ENCODE measurements at regions not wholly inside any gene's neighbourhood (a gene's known extent, or its start where the extent isn't known, plus 50 kb on each side); places are given as distances from the start of the nearest gene placed in this dataset.

DNA sequence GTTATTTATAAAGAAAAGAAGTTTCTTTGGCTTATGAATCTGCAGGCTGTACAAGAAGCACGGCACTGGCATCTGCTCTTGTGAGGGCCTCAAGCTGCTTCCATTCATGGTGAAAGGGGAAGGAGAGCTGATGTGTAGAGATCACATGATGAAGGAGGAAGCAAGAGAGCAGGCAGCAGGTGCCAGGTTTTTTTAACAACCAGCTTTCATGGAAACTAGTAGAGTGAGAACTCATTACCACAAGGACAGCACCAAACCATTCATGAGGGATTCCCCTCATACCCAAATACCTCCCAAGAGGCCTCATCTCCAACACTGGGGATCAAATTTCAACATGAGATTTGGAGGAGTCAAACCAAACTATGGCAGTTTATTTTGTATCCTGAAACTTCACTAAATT, 85.8 kb upstream of the CAMK1G start:
- H3K4me2 ChIP-seq (ENCODE audit: low read length) = no peak overlapping the region
- H3K9me3 ChIP-seq (replicated peaks; ENCODE audit: low read length) = no peaks in the 10 kb centered on the region
- H3K36me3 ChIP-seq (ENCODE audit: insufficient read depth, low read length) = no peaks in the 10 kb centered on the region
- H3K9ac ChIP-seq (ENCODE audit: low read depth, low read length) = no peak overlapping the region
- H3K27me3 ChIP-seq (ENCODE audit: control insufficient read depth, insufficient read depth, low read length) = no peaks in the 10 kb centered on the region
- no peaks in the 10 kb centered on the region for H3K4me1 ChIP-seq (ENCODE audit: control insufficient read depth, insufficient read depth, low read length)
- no peak overlapping the region for H3K4me3 ChIP-seq (ENCODE audit: low read length)

DNA sequence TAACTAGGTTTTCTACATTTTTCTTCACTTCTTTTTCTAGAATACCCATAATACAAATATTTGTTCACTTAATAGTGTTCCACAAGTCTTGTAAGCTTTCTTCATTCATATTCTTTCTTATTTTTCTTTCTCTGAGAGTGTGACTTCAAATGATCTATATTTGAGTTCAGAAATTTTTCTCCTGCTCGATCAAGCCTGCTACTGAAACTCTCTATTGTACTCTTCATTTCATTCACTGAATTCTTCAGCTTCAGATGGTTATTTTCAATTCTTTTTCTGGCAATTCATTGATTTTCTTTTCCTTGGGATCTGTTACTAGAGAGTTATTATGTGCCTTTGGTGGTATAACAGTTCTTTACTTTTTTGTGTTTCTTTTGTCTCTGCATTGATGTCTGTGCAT, 82.5 kb upstream of the CAMK1G start:
- no peaks in the 10 kb centered on the region for H3K36me3 ChIP-seq (ENCODE audit: insufficient read depth, low read length)
- H3K9ac ChIP-seq (ENCODE audit: low read depth, low read length) = no peak overlapping the region
- H3K27me3 ChIP-seq (ENCODE audit: control insufficient read depth, insufficient read depth, low read length) = no peaks in the 10 kb centered on the region
- H3K4me2 ChIP-seq (ENCODE audit: low read length) = no peak overlapping the region
- no peak overlapping the region for H3K4me3 ChIP-seq (ENCODE audit: low read length)
- peaks cover 3% of the 10 kb centered on the region for H3K4me1 ChIP-seq (ENCODE audit: control insufficient read depth, insufficient read depth, low read length)
- no peaks in the 10 kb centered on the region for H3K9me3 ChIP-seq (replicated peaks; ENCODE audit: low read length)

DNA sequence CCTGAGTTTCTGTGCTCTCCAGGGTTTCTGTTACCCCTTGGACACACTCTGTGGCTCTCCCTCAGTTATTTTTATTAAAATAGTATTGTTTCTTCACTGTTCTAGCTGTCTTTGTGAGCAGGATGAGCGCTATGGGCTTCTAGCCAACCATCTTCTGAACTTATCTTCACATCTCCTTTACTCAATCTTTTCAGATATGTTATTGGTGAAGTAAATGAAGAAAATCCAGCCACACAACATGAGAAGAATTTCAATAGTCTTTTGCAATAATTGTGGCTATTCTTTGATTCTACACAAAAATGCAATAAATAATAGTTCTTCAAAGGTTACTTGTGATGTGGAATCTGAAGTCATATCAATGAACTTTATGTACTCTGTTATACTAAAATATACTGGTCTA, 80.3 kb upstream of the CAMK1G start:
- no peaks in the 10 kb centered on the region for H3K27me3 ChIP-seq (ENCODE audit: control insufficient read depth, insufficient read depth, low read length)
- no peaks in the 10 kb centered on the region for H3K9me3 ChIP-seq (replicated peaks; ENCODE audit: low read length)
- H3K4me3 ChIP-seq (ENCODE audit: low read length) = no peak overlapping the region
- no peak overlapping the region for H3K4me2 ChIP-seq (ENCODE audit: low read length)
- no peaks in the 10 kb centered on the region for H3K36me3 ChIP-seq (ENCODE audit: insufficient read depth, low read length)
- H3K4me1 ChIP-seq (ENCODE audit: control insufficient read depth, insufficient read depth, low read length) = peaks cover 3% of the 10 kb centered on the region
- no peak overlapping the region for H3K9ac ChIP-seq (ENCODE audit: low read depth, low read length)

DNA sequence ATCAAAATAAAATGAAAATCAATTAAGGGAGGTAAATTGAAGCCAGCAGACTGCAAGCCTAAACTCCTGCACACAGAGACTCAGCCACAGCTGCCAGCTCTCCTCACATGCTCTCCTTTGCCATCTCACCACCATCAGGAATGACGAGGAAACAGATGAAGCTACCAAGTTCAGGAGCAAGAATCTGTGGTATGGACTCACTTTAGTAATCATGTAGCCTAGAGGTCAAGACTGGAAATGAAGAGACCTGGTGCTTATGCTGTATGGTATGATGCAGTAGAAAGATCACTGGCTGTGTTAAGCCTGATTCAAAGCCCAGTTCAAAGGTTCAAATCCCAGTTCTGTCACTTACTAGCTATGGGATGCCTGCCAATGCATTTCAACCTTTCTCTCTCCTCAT, 78.9 kb upstream of the CAMK1G start:
- H3K4me3 ChIP-seq (ENCODE audit: low read length) = no peak overlapping the region
- H3K4me2 ChIP-seq (ENCODE audit: low read length) = no peak overlapping the region
- peaks cover 3% of the 10 kb centered on the region for H3K4me1 ChIP-seq (ENCODE audit: control insufficient read depth, insufficient read depth, low read length)
- no peak overlapping the region for H3K9ac ChIP-seq (ENCODE audit: low read depth, low read length)
- no peaks in the 10 kb centered on the region for H3K27me3 ChIP-seq (ENCODE audit: control insufficient read depth, insufficient read depth, low read length)
- H3K9me3 ChIP-seq (replicated peaks; ENCODE audit: low read length) = no peaks in the 10 kb centered on the region
- no peaks in the 10 kb centered on the region for H3K36me3 ChIP-seq (ENCODE audit: insufficient read depth, low read length)

DNA sequence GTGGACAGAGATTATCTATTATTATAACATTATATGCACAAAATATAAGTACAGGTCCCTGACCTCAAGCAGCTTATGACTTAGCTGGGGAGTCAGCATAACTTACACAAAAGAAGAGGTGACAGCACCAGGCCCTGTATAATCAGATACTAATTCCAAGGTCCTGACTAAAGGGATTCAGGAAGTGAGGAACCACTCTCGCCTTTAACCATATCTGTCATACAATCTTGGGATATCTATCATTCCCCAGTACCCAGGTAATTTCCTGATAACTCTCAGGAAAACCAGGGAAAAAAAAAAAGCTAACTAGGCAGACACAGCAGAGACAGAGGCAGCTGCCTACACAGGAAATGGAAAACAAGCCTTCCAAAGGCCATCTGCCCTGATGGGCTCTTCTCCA, 78.5 kb upstream of the CAMK1G start:
- Histone ChIP-seq H3K36me3 (ENCODE audit: insufficient read depth, low read length) (no peaks in the 10 kb centered on the region), H3K9ac (ENCODE audit: low read depth, low read length) (no peak overlapping the region), H3K27me3 (ENCODE audit: control insufficient read depth, insufficient read depth, low read length) (no peaks in the 10 kb centered on the region), H3K4me1 (ENCODE audit: control insufficient read depth, insufficient read depth, low read length) (peaks cover 3% of the 10 kb centered on the region), H3K4me3 (ENCODE audit: low read length) (no peak overlapping the region), H3K4me2 (ENCODE audit: low read length) (no peak overlapping the region), H3K9me3 (replicated peaks; ENCODE audit: low read length) (no peaks in the 10 kb centered on the region)

DNA sequence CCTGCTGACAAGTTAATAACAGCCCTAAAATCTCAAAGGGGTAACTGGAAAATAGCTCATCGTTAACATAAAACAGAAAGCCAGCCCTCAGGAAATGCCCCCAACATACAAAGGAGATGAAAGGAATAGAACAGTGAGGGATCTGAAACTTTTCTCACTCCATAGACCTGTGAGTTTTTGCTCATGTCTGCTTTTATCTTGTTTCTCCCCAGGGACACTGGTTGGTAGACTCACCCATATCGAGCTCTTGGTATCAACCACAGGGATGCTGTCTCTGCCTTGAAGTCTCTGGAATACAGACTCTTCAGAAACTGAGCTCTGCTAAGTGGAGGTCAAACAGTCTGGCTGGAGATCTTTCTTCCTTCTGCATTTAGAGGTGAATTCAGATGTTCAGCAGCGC, 77.4 kb upstream of the CAMK1G start:
- Histone ChIP-seq H3K9ac (ENCODE audit: low read depth, low read length) (no peak overlapping the region), H3K27me3 (ENCODE audit: control insufficient read depth, insufficient read depth, low read length) (no peaks in the 10 kb centered on the region), H3K9me3 (replicated peaks; ENCODE audit: low read length) (no peaks in the 10 kb centered on the region), H3K4me3 (ENCODE audit: low read length) (no peak overlapping the region), H3K4me2 (ENCODE audit: low read length) (no peak overlapping the region), H3K36me3 (ENCODE audit: insufficient read depth, low read length) (no peaks in the 10 kb centered on the region), H3K4me1 (ENCODE audit: control insufficient read depth, insufficient read depth, low read length) (peaks cover 3% of the 10 kb centered on the region)

DNA sequence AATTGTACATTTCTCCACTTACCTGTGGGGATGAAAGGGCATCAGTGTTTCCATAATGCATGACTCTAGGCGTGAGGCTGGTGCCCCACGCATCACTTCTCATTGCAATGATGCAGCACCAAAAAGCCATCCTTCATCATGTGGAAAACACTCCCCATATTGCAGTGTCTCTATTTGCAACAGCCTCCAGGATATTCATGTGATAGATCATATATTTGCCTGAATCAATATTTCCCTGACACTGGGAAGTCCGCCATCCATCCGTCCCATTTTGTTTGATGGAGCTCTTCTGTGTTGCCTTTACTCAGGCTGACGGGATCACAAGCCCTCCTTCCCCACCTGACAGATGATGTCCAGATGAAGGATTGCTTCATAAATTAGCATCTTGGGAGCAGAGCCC, 74.5 kb upstream of the CAMK1G start:
- Histone ChIP-seq H3K9me3 (replicated peaks; ENCODE audit: low read length) (no peaks in the 10 kb centered on the region), H3K9ac (ENCODE audit: low read depth, low read length) (no peak overlapping the region), H3K36me3 (ENCODE audit: insufficient read depth, low read length) (no peaks in the 10 kb centered on the region), H3K4me3 (ENCODE audit: low read length) (no peak overlapping the region), H3K27me3 (ENCODE audit: control insufficient read depth, insufficient read depth, low read length) (no peaks in the 10 kb centered on the region), H3K4me2 (ENCODE audit: low read length) (no peak overlapping the region), H3K4me1 (ENCODE audit: control insufficient read depth, insufficient read depth, low read length) (peaks cover 3% of the 10 kb centered on the region)

DNA sequence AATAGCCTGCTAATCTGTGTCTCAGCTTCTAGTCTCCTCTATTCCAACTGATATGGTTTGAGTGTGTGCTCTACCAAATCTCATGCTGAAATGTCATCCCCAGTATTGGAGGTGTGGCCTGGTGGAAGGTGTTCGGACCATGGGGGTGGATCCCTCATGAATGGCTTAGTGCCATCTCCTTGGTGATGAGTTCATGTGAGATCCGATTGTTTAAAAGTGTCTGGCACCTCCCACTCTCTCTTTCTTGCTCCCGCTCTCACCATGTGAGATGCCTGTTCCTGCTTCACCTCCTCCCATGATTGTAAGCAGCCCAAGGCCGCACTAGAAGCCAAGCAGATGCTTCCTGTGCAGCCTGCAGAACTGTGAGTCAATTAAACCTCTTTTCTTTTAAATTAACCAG, 73.5 kb upstream of the CAMK1G start:
- no peaks in the 10 kb centered on the region for H3K36me3 ChIP-seq (ENCODE audit: insufficient read depth, low read length)
- H3K9ac ChIP-seq (ENCODE audit: low read depth, low read length) = no peak overlapping the region
- no peak overlapping the region for H3K4me3 ChIP-seq (ENCODE audit: low read length)
- H3K27me3 ChIP-seq (ENCODE audit: control insufficient read depth, insufficient read depth, low read length) = no peaks in the 10 kb centered on the region
- no peaks in the 10 kb centered on the region for H3K9me3 ChIP-seq (replicated peaks; ENCODE audit: low read length)
- peaks cover 3% of the 10 kb centered on the region for H3K4me1 ChIP-seq (ENCODE audit: control insufficient read depth, insufficient read depth, low read length)
- H3K4me2 ChIP-seq (ENCODE audit: low read length) = no peak overlapping the region

DNA sequence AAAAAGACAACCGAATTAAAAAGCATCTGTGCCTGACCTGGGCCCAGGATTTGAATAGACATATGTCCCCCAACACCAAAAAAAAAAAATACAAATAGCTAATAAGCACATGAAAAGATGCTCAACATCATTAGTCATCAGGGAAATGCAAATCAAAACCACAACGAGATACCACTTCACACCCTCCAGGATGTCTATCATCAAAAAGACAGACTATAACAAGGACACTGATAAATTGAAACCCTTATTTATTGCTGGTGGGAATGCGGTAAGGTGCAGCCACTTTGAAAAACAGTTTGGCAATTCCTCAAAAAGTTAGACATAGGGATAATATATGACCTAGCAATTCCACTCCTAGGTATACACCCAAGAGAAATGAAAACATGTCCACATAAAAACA, 72.3 kb upstream of the CAMK1G start:
- Histone ChIP-seq H3K27me3 (ENCODE audit: control insufficient read depth, insufficient read depth, low read length) (no peaks in the 10 kb centered on the region), H3K4me2 (ENCODE audit: low read length) (no peak overlapping the region), H3K4me3 (ENCODE audit: low read length) (no peak overlapping the region), H3K36me3 (ENCODE audit: insufficient read depth, low read length) (no peaks in the 10 kb centered on the region), H3K4me1 (ENCODE audit: control insufficient read depth, insufficient read depth, low read length) (no peaks in the 10 kb centered on the region), H3K9ac (ENCODE audit: low read depth, low read length) (no peak overlapping the region), H3K9me3 (replicated peaks; ENCODE audit: low read length) (no peaks in the 10 kb centered on the region)

DNA sequence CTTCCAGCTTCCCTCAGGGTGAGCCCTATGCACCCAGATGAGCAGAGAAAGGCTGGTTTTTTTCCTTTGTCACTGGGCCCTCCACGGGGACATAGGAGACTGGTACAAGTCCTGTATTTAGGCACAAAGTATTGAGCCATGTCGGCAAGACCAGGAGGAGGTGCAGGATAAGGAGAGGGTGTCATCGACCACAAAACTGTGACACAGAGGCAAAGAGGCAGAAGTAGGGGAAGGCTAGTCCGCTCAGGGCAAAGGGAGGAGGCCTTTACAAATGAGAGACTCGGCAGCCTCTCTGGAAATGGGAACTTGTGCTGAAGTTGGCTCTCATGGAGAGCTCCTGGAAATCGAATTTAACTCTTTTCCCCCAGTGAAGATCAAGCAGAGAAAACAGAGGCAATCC, 70.7 kb upstream of the CAMK1G start:
- H3K4me2 ChIP-seq (ENCODE audit: low read length) = no peak overlapping the region
- H3K9ac ChIP-seq (ENCODE audit: low read depth, low read length) = no peak overlapping the region
- H3K4me1 ChIP-seq (ENCODE audit: control insufficient read depth, insufficient read depth, low read length) = no peaks in the 10 kb centered on the region
- H3K9me3 ChIP-seq (replicated peaks; ENCODE audit: low read length) = no peaks in the 10 kb centered on the region
- H3K36me3 ChIP-seq (ENCODE audit: insufficient read depth, low read length) = no peaks in the 10 kb centered on the region
- no peaks in the 10 kb centered on the region for H3K27me3 ChIP-seq (ENCODE audit: control insufficient read depth, insufficient read depth, low read length)
- no peak overlapping the region for H3K4me3 ChIP-seq (ENCODE audit: low read length)

DNA sequence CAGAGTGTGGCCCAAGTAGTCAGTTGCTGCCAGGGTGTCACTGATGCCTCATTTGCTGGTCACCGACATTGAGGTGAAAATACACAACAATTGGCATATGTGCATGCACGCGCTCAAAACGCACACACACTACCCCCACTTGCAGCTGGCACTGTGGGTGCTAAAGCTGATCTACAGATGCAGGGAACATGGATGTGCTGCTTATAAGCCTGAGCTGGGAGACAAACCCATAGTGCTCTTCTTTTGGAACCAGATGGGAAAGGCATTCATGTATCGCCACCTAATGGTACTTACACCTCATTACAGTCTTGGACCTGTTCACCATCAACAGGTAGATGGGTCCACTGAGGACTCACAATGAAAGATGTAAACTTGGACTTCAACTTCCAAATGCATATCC, 70.3 kb upstream of the CAMK1G start:
- Histone ChIP-seq H3K9ac (ENCODE audit: low read depth, low read length) (no peak overlapping the region), H3K9me3 (replicated peaks; ENCODE audit: low read length) (no peaks in the 10 kb centered on the region), H3K36me3 (ENCODE audit: insufficient read depth, low read length) (no peaks in the 10 kb centered on the region), H3K4me2 (ENCODE audit: low read length) (no peak overlapping the region), H3K27me3 (ENCODE audit: control insufficient read depth, insufficient read depth, low read length) (no peaks in the 10 kb centered on the region), H3K4me3 (ENCODE audit: low read length) (no peak overlapping the region), H3K4me1 (ENCODE audit: control insufficient read depth, insufficient read depth, low read length) (no peaks in the 10 kb centered on the region)

DNA sequence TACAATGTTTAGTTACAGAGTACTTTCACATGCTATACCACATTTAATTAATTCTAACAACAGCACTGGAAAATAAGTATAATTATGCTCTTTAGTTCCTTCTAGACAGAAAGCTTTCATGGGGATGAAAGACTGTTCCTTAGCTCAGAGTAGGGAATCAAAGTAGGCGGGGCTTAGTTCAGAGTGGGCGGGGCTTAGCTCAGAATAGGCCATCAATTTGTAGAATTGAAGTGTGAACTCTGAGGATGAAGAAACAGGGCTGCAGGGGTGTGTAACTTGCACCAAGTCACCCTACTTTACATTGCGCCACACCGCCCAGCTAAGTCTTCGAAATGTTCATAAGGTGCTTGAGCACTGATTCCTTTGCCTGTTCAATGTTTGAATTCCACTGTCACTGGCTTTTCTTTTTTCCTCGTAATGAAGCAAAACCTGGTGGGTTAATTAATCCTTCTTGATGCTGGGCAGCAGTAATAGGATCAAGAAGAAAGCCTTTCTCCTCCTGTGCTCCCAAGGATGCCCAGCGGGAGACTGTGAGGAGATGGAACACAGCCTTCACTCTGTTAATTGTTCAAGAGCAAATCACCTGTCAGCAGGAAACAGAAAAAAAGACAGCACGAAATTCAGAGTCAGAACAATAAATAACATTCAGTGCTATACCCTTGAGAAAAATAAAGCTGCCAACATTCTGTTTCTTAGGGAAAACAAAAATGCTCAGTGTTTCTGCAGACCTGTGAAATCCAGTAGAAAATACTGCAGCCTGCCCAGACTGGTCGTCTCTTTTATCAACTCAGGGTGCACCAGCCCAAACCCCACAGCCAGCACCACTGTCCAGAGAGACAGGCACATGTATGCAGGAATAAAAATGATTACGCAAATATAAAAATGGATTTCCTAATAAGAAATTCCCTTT, 66.5 kb upstream of the CAMK1G start:
- Histone ChIP-seq H3K4me3 (ENCODE audit: low read length) (no peak overlapping the region), H3K9ac (ENCODE audit: low read depth, low read length) (no peak overlapping the region), H3K4me2 (ENCODE audit: low read length) (no peak overlapping the region), H3K36me3 (ENCODE audit: insufficient read depth, low read length) (no peaks in the 10 kb centered on the region), H3K9me3 (replicated peaks; ENCODE audit: low read length) (no peaks in the 10 kb centered on the region), H3K4me1 (ENCODE audit: control insufficient read depth, insufficient read depth, low read length) (no peaks in the 10 kb centered on the region), H3K27me3 (ENCODE audit: control insufficient read depth, insufficient read depth, low read length) (no peaks in the 10 kb centered on the region)
